Uterus (tissue), 2 donors: ENCODE measurements at regions not wholly inside any gene's neighbourhood (a gene's known extent, or its start where the extent isn't known, plus 50 kb on each side); places are given as distances from the start of the nearest gene placed in this dataset.

ENCODE experiments used
- CTCF ChIP-seq, 4 experiments: fragments of 200-600 bp in 2 of 4; fragments of 450-650 bp in 2 of 4; sonication (generic) in 2 of 4; IDR thresholded peaks; one replicate each; pipeline ENCODE4 v1.5.1; 2016 to 2019; ENCODE audit warnings: antibody characterized with exemption in 4 of 4, mild to moderate bottlenecking in 2 of 4, moderate library complexity in 1 of 4
- POLR2A ChIP-seq, 2 donors: fragments of 450-650 bp; IDR thresholded peaks; one replicate each; pipeline ENCODE4 v1.6.1; 2016; ENCODE audit warnings: antibody characterized with exemption in 2 of 2, mild to moderate bottlenecking in 1 of 2, moderate library complexity in 1 of 2

- TF ChIP-seq CTCF (IDR thresholded peaks at IDR 0.05) (no peak), POLR2A (IDR thresholded peaks at IDR 0.05) (no peak)
Observed at GRCh38 chr11:79829891-79830290, 389.1 kb upstream of the TENM4 start.
